HG03432 (cell line): ENCODE measurements at regions not wholly inside any gene's neighbourhood (a gene's known extent, or its start where the extent isn't known, plus 50 kb on each side); places are given as distances from the start of the nearest gene placed in this dataset.
"Not testable (repeated sequence)": the region's sequence is repeated elsewhere in the genome, so short reads cannot be mapped to it uniquely, and the experiment has no call there.

Experiments
- ATAC-seq: cut with Tn5 transposase; IDR thresholded peaks from one replicate; pipeline ENCODE4 v1.9.1; 2021; ENCODE audit warnings: mild to moderate bottlenecking, moderate library complexity; ENCODE audit not compliant: unreplicated experiment

DNA sequence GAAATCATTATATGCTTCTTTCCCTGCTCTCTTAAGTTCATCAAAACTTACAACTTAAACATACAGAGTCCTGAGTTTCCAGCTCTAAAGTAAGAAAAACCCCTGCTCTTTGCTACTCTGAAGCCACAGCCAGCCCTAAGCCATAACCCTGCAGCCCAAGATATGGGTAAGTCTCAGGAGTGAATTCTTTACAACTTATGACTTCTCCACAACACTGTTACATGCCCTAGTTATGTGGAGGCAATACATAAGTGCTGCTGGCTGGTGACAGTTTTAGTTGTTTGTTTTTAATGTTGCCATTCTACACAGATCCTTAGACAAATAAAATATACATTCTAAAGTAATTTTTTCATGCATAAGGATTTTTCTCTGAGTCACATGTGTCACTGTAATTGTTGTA is 100.2 kb downstream of the FBXO8 start:
- ATAC-seq = no peak

GRCh38 chr4:174181827-174182226 is 101.6 kb downstream of the FBXO8 start:
- ATAC-seq = no peak

DNA sequence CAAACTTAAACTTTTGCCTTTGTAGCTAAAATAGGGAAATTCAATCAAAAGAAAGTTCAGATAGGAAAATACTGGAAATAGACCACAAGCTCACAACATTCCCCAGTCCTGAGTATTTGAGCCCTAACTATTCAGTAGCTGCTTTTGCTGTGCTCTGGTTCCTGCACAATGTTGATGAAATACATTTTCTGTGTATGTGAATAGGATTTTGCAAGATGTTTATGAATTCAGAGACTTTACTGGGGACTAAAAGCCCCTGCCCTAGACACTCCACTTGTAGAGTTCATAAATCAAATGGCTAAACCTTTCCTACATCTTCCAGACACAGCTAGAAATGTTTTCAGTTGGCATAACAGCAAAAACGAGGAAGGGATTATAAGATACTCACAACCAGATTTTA is 105.9 kb downstream of the FBXO8 start:
- ATAC-seq = no peak

GRCh38 chr4:174175836-174176235 is 107.6 kb downstream of the FBXO8 start:
- not testable (repeated sequence) for ATAC-seq

DNA sequence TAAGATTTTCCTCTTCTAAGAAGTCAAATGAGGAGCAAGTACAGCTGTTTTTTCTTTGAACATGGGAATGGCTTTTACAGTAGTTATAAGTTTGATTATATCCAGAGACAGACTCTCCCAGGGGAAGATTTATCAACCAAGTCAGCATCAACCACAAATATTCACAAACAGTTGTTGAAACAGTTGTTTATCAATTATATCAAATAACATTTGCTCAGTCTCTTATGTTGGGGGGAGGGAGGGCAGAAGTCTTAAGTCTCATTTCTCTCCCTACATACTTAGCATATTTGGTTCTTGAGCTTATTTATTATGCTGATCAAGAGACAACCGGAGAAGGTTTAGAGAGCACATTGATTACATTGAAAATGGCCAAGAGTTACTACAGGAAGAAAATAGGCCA is 110.1 kb downstream of the FBXO8 start:
- no peak for ATAC-seq

DNA sequence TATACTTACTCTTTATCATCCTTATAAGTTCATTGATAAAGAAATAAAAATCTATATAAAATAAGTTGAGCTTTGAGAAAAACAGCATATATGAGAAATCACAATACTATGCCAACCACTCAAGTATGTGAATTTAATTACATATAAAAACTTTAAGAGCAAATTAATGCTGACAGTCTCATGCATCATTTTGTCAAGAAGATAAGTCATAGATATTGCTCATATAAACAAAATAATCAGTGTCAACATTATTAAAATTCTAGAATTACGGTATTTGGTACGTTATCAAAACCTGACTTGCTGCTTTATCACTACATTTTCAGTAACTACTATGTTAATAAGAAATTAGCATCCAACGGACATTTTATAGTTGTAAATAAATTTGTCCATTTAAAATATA is 111.2 kb downstream of the FBXO8 start:
- ATAC-seq = no peak

DNA sequence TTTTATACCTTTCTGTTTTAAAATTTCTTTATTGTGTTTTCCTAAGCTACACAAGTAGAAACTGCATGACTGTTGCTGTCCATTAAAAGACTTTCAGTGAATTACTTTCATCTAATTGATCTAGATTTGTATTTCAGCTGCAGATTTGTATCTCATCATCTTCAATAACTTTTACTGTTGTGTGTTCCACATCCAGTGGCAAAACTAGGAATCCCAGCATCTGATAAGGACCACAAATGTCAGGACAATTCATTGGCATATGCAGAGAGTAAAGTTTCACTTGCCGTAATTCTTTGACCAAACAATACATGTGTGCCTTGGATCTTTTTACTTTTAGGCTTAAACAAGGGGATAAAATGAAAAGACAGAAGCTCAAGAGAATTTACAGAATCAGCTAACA is 112.6 kb downstream of the FBXO8 start:
- no peak for ATAC-seq

DNA sequence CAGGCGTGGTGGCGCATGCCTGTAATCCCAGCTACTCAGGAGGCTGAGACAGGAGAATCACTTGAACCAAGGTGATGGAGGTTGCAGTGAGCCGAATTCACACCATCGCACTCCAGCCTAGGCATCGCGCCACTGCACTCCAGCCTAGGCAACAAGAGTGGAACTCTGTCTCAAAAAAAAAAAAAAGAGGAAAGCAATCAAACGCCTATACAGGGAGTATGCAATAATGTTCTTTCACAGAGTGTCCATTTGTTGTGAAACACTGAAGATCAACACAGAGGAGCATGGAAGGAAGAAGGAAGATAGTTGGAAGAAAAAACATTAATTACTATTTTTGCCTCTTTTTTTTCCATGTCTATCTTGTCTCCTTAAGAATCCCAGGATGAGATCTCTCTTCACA is 113.4 kb downstream of the FBXO8 start:
- ATAC-seq = no peak

- ATAC-seq = no peak
Measured at GRCh38 chr4:174157106-174157607, 126.3 kb downstream of the FBXO8 start.

DNA sequence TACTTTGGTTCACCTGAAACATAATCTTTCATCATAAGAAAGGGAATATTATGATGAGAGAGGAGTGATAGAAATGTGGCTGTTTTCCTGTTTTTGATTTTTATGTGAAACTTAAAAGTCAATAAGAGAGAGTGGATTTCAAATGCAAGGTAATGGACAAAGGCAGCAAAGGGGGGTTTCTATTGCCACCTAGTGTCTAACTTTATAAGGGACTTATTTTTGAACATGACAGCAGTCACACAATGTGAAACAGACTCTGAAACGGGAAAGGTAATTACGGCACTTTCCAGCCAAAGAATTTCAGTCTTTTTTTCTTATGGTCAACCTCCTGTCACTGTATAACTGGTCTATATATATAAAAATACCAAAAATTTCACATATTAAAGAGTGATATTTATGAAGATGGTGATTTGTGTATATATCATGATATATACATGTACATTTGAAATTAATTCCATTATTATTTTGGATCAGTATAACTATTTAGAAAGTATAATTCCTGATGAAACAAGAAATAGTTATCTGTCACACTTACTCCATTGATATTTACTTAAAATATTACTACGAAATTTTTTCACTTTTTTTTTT is 127.1 kb downstream of the FBXO8 start:
- ATAC-seq = peak; percentile 91

DNA sequence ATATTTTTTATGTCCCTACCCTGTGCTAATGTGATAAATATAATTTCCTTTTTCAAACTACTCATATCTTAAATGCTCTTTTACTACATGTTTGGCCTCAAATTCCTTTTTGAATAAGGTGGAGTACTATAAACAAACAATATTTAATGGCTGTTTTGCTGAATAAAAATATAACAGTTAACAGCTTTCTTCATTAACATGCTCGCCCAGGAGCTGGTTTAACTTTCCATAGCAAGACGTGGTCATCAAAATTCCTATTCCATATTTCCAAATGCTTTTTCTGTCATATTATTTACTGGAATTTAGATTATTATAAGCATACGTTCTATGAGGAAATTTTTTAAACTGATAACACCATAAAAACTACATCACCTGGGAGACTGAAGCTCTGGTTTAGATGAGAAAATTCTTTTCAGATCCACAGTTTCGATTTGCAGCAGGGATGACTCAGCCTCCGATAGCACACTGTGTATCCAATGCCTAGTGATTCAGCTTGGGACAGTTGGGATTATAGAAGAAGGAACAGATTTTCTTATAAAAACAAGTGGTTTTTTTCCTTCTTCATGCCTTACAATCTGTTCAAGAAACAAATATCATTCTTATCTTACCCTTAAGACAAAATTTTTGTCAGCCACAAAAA is 129.1 kb downstream of the FBXO8 start:
- ATAC-seq = no peak

- ATAC-seq = no peak
Measured at GRCh38 chr4:174152717-174153466, 130.6 kb downstream of the FBXO8 start.

GRCh38 chr4:174147863-174148262 is 135.6 kb downstream of the FBXO8 start:
- no peak for ATAC-seq

DNA sequence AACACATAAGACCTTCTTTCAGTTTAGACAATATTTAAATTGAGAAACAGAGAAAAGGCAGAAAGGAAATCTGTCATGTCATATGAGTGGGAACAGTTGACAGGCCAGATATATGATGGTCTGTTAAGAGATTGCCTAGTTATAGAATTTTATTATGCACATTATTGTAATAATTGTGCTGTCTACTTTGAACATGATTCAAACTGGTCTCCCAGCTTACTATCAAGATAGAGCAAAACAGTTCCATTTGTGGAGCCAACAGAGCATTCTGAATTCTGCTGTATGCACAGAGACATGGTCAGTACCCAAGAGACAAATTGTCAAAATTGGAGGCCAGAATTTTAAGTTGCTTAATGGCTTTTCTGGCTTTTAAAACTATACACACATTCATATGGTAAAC is 139.4 kb downstream of the FBXO8 start:
- no peak for ATAC-seq

GRCh38 chr4:174141876-174142275 is 141.6 kb downstream of the FBXO8 start:
- ATAC-seq = no peak

GRCh38 chr4:174138616-174139015 is 144.9 kb downstream of the FBXO8 start:
- no peak for ATAC-seq

DNA sequence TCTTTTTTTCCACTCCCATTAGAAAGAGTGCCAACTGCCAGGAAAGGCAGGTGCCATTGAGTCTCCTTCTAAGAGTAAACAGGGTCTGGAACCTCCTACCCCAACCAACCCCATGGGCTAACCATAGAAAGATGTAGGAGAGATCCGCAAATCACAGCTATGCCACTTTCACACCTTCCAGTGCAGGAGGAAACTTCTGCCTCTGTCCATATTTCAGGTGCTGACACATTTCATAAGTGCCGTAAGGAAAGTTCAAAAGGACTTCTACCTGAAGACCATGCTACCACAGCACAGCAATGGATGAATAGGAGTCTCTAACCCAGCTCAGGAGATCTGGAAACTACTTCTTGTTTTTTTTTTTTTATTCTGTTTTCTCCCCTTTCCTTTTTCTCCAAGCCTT is 145.8 kb downstream of the FBXO8 start:
- ATAC-seq = no peak

DNA sequence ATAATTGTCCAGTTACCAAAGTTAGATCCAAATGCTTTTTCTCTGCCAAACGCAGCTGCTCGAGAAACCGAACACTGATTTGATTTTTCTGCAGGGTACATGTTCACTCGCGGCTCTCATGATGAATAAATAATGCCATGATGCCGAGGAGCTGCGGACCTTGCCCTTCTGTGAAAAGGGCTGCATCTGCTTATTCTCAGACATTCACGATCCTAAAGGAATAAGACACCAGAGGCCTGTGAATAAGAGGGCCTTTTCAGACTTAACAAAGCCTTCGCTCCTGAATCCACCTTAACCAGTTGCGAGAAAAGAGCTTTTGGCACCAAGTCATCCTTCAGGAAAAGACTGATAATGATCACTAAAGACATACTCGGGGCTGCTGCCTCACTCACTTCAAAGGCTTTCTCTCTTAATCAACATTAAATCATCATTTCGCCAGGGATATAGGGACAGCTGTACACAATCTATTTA is 147.5 kb downstream of the FBXO8 start:
- no peak for ATAC-seq

DNA sequence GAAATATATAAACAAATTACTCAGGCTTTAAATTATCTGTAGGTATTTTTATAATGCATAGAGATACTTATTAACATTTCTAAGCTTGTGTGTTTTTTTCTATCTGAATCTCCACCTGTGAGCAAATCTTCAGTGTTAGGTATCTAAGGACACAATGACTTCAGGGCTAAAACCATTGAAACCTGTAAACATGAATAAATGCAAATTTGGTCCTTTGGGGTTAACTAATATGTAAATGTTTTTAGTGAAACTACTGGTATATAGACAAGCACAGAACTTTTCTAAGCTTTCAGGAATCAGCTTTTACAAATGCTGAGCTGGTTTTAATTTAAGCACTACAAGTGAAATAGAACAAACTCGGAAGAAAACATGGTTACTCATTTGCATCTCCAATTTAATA is 147.9 kb downstream of the FBXO8 start:
- no peak for ATAC-seq

GRCh38 chr4:174134361-174134760 is 149.1 kb downstream of the FBXO8 start:
- ATAC-seq = no peak

DNA sequence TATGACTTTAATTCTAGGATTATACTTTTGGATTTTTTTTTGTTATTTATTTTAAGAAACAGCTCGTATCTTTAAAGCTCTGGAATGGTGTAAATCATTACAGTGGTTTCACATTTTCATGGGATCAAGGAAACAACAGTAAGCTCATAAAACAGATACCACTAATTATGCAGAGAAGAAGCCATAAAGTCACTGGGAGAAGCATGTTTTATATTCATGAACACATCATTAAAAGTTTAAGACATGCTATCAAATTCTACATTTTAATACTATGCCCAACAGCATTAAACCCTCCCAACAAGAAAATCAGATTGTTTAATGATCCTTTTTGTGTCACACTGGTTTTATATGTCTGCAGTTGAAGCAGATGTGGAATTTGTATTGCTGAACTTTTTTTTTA is 149.9 kb downstream of the FBXO8 start:
- ATAC-seq = no peak

- no peak for ATAC-seq
Measured at GRCh38 chr4:174131901-174132300, 151.6 kb downstream of the FBXO8 start.
